GM18505 (cell line): ENCODE measurements at regions not wholly inside any gene's neighbourhood (a gene's known extent, or its start where the extent isn't known, plus 50 kb on each side); places are given as distances from the start of the nearest gene placed in this dataset.
"Not testable (repeated sequence)": the region's sequence is repeated elsewhere in the genome, so short reads cannot be mapped to it uniquely, and the experiment has no call there.

Experiments used
- ATAC-seq: cut with Tn5 transposase; IDR thresholded peaks from one replicate; pipeline ENCODE4 v1.9.1; 2021; ENCODE audit not compliant: unreplicated experiment
- POLR2A ChIP-seq: IDR thresholded peaks from 4 replicates; pipeline ENCODE4 v1.6.1; 2011; ENCODE audit warnings: borderline replicate concordance; ENCODE audit not compliant: insufficient read depth, insufficient read length; ENCODE audit errors: extremely low read depth

GRCh38 chr1:9435153-9435636 lies 104.1 kb upstream of the SLC25A33 start:
- no peak for ATAC-seq
- no peak for TF ChIP-seq POLR2A

- no peak for ATAC-seq
- no peak for TF ChIP-seq POLR2A
Measured at GRCh38 chr1:9435854-9436640, 103.2 kb upstream of the SLC25A33 start.

GRCh38 chr1:9437961-9438430 lies 101.3 kb upstream of the SLC25A33 start:
- no peak for ATAC-seq
- no peak for TF ChIP-seq POLR2A

- no peak for TF ChIP-seq POLR2A
- ATAC-seq, result no peak
Measured at GRCh38 chr1:9438431-9439073, 100.7 kb upstream of the SLC25A33 start.

- no peak for ATAC-seq
- no peak for TF ChIP-seq POLR2A
Measured at GRCh38 chr1:9439074-9439761, 100.0 kb upstream of the SLC25A33 start.

- no peak for TF ChIP-seq POLR2A
- ATAC-seq, result no peak
Measured at GRCh38 chr1:9440261-9440660, 99.0 kb upstream of the SLC25A33 start.

- TF ChIP-seq POLR2A, result no peak
- ATAC-seq, result no peak
Measured at GRCh38 chr1:9440763-9441194, 98.5 kb upstream of the SLC25A33 start.

GRCh38 chr1:9441451-9442133 lies 97.7 kb upstream of the SLC25A33 start:
- no peak for ATAC-seq
- TF ChIP-seq POLR2A, result no peak

GRCh38 chr1:9442278-9442846 lies 96.9 kb upstream of the SLC25A33 start:
- no peak for TF ChIP-seq POLR2A
- no peak for ATAC-seq

- no peak for ATAC-seq
- TF ChIP-seq POLR2A, result no peak
Measured at GRCh38 chr1:9442986-9443385, 96.3 kb upstream of the SLC25A33 start.

GRCh38 chr1:9443913-9444445 lies 95.3 kb upstream of the SLC25A33 start:
- TF ChIP-seq POLR2A, result no peak
- no peak for ATAC-seq

GRCh38 chr1:9444532-9444931 lies 94.7 kb upstream of the SLC25A33 start:
- no peak for ATAC-seq
- TF ChIP-seq POLR2A, result no peak

- ATAC-seq, result not testable (repeated sequence)
Measured at GRCh38 chr1:9445081-9445480, 94.2 kb upstream of the SLC25A33 start.
